GM12878 (cell line): ENCODE measurements at regions not wholly inside any gene's neighbourhood (a gene's known extent, or its start where the extent isn't known, plus 50 kb on each side); places are given as distances from the start of the nearest gene placed in this dataset.

ENCODE experiments used
- TAF1 ChIP-seq: IDR thresholded peaks from 2 replicates; pipeline ENCODE4 v1.6.1; 2011; ENCODE audit warnings: mild to moderate bottlenecking, low read depth, low read length, borderline replicate concordance
- TF ChIP-seq, protein P1 (sequence below), 3 experiments: IDR thresholded peaks in 2 of 3; conservative IDR thresholded peaks in 1 of 3; 2 replicates each; pipeline ENCODE4 v1.5.1; 2011; ENCODE audit warnings: low read depth in 3 of 3, low read length in 3 of 3, mild to moderate bottlenecking in 3 of 3, control low read depth in 2 of 3, moderate library complexity in 2 of 3, inconsistent platforms in 1 of 3, mixed read lengths in 1 of 3; ENCODE audit not compliant: control insufficient read depth in 2 of 3, insufficient read depth in 1 of 3; ENCODE audit errors: extremely low read depth in 1 of 3

DNA sequence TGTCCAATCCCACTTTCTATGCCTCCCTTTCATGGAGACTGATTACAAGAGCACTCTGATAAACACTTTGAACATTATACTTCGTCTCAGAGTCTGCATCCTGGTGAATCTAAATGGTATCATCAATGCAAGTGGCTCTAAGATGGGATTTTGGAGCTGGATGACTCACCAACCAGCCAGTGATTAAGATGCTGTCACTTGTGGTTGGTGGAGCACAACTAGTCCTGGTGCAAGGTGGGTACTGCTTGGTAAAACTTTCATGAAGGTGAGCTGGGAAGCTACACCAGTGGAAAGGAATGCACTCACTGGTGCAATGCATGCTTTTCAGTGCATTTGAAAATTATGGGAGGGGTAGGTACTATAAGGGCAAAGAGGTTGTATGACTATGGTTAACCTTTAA, 137.7 kb upstream of the TRIB2 start:
- TF ChIP-seq, protein P1, sequence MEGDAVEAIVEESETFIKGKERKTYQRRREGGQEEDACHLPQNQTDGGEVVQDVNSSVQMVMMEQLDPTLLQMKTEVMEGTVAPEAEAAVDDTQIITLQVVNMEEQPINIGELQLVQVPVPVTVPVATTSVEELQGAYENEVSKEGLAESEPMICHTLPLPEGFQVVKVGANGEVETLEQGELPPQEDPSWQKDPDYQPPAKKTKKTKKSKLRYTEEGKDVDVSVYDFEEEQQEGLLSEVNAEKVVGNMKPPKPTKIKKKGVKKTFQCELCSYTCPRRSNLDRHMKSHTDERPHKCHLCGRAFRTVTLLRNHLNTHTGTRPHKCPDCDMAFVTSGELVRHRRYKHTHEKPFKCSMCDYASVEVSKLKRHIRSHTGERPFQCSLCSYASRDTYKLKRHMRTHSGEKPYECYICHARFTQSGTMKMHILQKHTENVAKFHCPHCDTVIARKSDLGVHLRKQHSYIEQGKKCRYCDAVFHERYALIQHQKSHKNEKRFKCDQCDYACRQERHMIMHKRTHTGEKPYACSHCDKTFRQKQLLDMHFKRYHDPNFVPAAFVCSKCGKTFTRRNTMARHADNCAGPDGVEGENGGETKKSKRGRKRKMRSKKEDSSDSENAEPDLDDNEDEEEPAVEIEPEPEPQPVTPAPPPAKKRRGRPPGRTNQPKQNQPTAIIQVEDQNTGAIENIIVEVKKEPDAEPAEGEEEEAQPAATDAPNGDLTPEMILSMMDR (IDR thresholded peaks at IDR 0.05 in 2 of 3, conservative IDR thresholded peaks at IDR 0.05 in 1 of 3; ENCODE audit: control insufficient read depth in 2 of 3, extremely low read depth in 1 of 3, insufficient read depth in 1 of 3, low read depth in 3 of 3, low read length in 3 of 3) = no peak
- TF ChIP-seq TAF1 = no peak
